Psoas muscle (tissue), 7 donors: ENCODE measurements at regions not wholly inside any gene's neighbourhood (a gene's known extent, or its start where the extent isn't known, plus 50 kb on each side); places are given as distances from the start of the nearest gene placed in this dataset.

Experiments
- ATAC-seq, 4 donors: fragments of 200-7000 bp; cut with Tn5 transposase; one replicate each; pipeline ENCODE4 v1.9.1; 2020; ENCODE audit warnings: moderate library complexity in 3 of 4, mild to moderate bottlenecking in 2 of 4
- DNase-seq, 2 donors: peaks; one replicate each; pipeline ENCODE4 v3.0.0-alpha.2; 2020
- H3K27ac ChIP-seq: fragments of 200-600 bp; one replicate; pipeline ENCODE4 v1.8.0; 2022
- H3K27me3 ChIP-seq, 3 donors: fragments of 200-600 bp in 1 of 3; one replicate each; pipeline versions ENCODE4 v1.6.1 to v1.8.0; 2013 to 2022; ENCODE audit warnings: low read length in 2 of 3, mild to moderate bottlenecking in 2 of 3, moderate library complexity in 1 of 3; ENCODE audit not compliant: insufficient read depth in 3 of 3
- H3K36me3 ChIP-seq, 2 donors: fragments of 200-600 bp in 1 of 2; one replicate each; pipeline versions ENCODE4 v1.6.1 to v1.8.0; 2013 to 2022; ENCODE audit warnings: low read depth in 1 of 2, mild to moderate bottlenecking in 1 of 2, moderate library complexity in 1 of 2; ENCODE audit not compliant: insufficient read depth in 1 of 2
- H3K4me1 ChIP-seq: fragments of 200-600 bp; one replicate; pipeline ENCODE4 v1.8.0; 2022
- H3K4me3 ChIP-seq: fragments of 200-600 bp; one replicate; pipeline ENCODE4 v1.8.0; 2022; ENCODE audit warnings: mild to moderate bottlenecking
- H3K9me3 ChIP-seq: fragments of 200-600 bp; one replicate; pipeline ENCODE4 v1.8.0; 2022
- CTCF ChIP-seq: fragments of 200-600 bp; IDR thresholded peaks from one replicate; pipeline ENCODE4 v1.8.0; 2022; ENCODE audit warnings: antibody characterized with exemption
- WGBS, 3 donors: extraction: QIAGEN DNeasy Blood & Tissue Kit; methylation state at CpG; one replicate each; pipeline versions ENCODE4 v1.1.6 to v1.1.7; 2013; 5-methylcytosine and 5-hydroxymethylcytosine counted together
- intact Hi-C, 2 donors: fragments of 100-400 bp; cut with DNase I; formaldehyde crosslinking; loops; one replicate each; pipeline versions ENCODE4 v1.11.0 to v1.14.2; 2022
- donor health status: healthy with polysubstance abuse.
- donor health status: DM: no; HTN: no; CAD: no; lungs with moderate emphysema.
- donor health status: Bipolar disorder and iron deficiency.
- donor health status: healthy.
- donor health status: DM: yes; HTN: yes; CAD: no.
- donor health status: DM: no; HTN: no; CAD: no.
- donor health status: DM: yes; HTN: yes; CAD: no.

GRCh38 chr11:43072096-43072495 is 239.7 kb upstream of the API5 start:
- DNase-seq (no peak), ATAC-seq (no peak)
- no peak for TF ChIP-seq CTCF
- no peaks in the 10 kb centered on the region for H3K4me1 ChIP-seq
- H3K4me3 ChIP-seq, result no peak overlapping the region
- intact Hi-C loops, result no loop called here
- no peaks in the 10 kb centered on the region for H3K27me3 ChIP-seq
- no peak overlapping the region for H3K27ac ChIP-seq
- 39 to 73% (median 46%) methylated on average over 3 of the region's 3 CpGs for WGBS, 3 donors
- H3K36me3 ChIP-seq, result no peaks in the 10 kb centered on the region
- H3K9me3 ChIP-seq, result no peaks in the 10 kb centered on the region

- 52 to 58% (median 53%) methylated on average over 4 of the region's 4 CpGs for WGBS, 3 donors
- no peak overlapping the region for H3K27ac ChIP-seq
- intact Hi-C loops, result no loop called here
- TF ChIP-seq CTCF, result no peak
- no peak for ATAC-seq
- H3K4me1 ChIP-seq, result no peaks in the 10 kb centered on the region
- no peak overlapping the region for H3K4me3 ChIP-seq
- no peak for DNase-seq
- no peaks in the 10 kb centered on the region for H3K9me3 ChIP-seq
- no peaks in the 10 kb centered on the region for H3K27me3 ChIP-seq
- no peaks in the 10 kb centered on the region for H3K36me3 ChIP-seq
Measured at GRCh38 chr11:43072911-43073310, 238.9 kb upstream of the API5 start.

- DNase-seq (no peak), ATAC-seq (no peak)
- intact Hi-C loops, result no loop called here
- no peak overlapping the region for H3K4me3 ChIP-seq
- no peak overlapping the region for H3K27ac ChIP-seq
- no peaks in the 10 kb centered on the region for H3K27me3 ChIP-seq
- no peak for TF ChIP-seq CTCF
- no peaks in the 10 kb centered on the region for H3K36me3 ChIP-seq
- H3K9me3 ChIP-seq, result no peaks in the 10 kb centered on the region
- H3K4me1 ChIP-seq, result no peaks in the 10 kb centered on the region
Measured at GRCh38 chr11:43074810-43075209, 237.0 kb upstream of the API5 start.

- DNase-seq, result no peak
- intact Hi-C loops, result no loop called here
- Histone ChIP-seq H3K9me3 (no peaks in the 10 kb centered on the region), H3K4me3 (no peak overlapping the region), H3K36me3 (no peaks in the 10 kb centered on the region), H3K27ac (no peak overlapping the region), H3K27me3 (no peaks in the 10 kb centered on the region), H3K4me1 (no peaks in the 10 kb centered on the region)
- ATAC-seq, result no peak
- TF ChIP-seq CTCF, result no peak
Measured at GRCh38 chr11:43101113-43101512, 210.7 kb upstream of the API5 start.

- DNase-seq, result no peak
- Histone ChIP-seq H3K36me3 (no peaks in the 10 kb centered on the region), H3K27me3 (no peaks in the 10 kb centered on the region), H3K9me3 (no peaks in the 10 kb centered on the region), H3K27ac (no peak overlapping the region), H3K4me3 (no peak overlapping the region), H3K4me1 (no peaks in the 10 kb centered on the region)
- intact Hi-C loops, result no loop called here
- WGBS, 3 donors, result 22 to 34% (median 31%) methylated on average over 1 of the region's 1 CpG
- no peak for TF ChIP-seq CTCF
- no peak for ATAC-seq
Measured at GRCh38 chr11:43116071-43116470, 195.7 kb upstream of the API5 start.
